Gastrocnemius medialis (tissue), 4 donors: ENCODE measurements at regions not wholly inside any gene's neighbourhood (a gene's known extent, or its start where the extent isn't known, plus 50 kb on each side); places are given as distances from the start of the nearest gene placed in this dataset.

Experiments
- CTCF ChIP-seq, 5 experiments: fragments of 450-650 bp in 3 of 5; fragments of 200-600 bp in 2 of 5; sonication (generic) in 2 of 5; IDR thresholded peaks in 4 of 5; conservative IDR thresholded peaks in 1 of 5; 1 replicate in 4 of 5; 2 replicates in 1 of 5; pipeline ENCODE4 v1.5.1; 2016 to 2019; ENCODE audit warnings: antibody characterized with exemption in 5 of 5, mild to moderate bottlenecking in 3 of 5, moderate library complexity in 3 of 5
- POLR2A ChIP-seq, 2 donors: fragments of 450-650 bp; IDR thresholded peaks; one replicate each; pipeline ENCODE4 v1.6.1; 2017; ENCODE audit warnings: antibody characterized with exemption in 2 of 2, mild to moderate bottlenecking in 2 of 2, moderate library complexity in 2 of 2

DNA sequence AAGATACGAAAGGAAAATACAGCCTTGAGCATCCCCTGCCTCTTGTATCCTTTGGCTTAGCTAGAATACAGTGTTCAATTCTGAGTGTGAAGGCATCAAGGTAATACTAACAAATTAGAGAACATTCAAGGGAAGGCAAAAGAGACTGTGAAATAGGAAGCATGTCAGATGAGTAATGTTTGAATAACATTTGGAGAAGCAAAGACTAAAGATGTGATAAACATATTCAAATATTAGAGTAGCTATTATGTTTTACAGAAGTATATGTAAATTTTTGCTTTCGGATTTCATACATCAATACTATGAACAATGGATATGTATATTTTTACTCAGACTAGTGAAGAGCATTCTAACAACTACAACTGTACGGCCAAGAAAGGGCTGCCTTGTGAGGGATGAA, 161.7 kb upstream of the FN1 start:
- TF ChIP-seq CTCF (IDR thresholded peaks at IDR 0.05 in 4 of 5, conservative IDR thresholded peaks at IDR 0.05 in 1 of 5) (no peak), POLR2A (IDR thresholded peaks at IDR 0.05) (no peak)
